Mesothelial cell of epicardium (in vitro differentiated cells): ENCODE measurements at regions not wholly inside any gene's neighbourhood (a gene's known extent, or its start where the extent isn't known, plus 50 kb on each side); places are given as distances from the start of the nearest gene placed in this dataset.

Experiments
- DNase-seq, 2 experiments: peaks; one replicate each; pipeline ENCODE4 v3.0.0; 2021; ENCODE audit warnings: low spot score in 2 of 2; ENCODE audit not compliant: unreplicated experiment in 2 of 2
- H3K27ac Mint-ChIP-seq: 2 replicates; pipeline ENCODE4 v1.8.0; 2021; ENCODE audit warnings: mixed read lengths
- H3K27me3 Mint-ChIP-seq: 2 replicates; pipeline ENCODE4 v1.8.0; 2021; ENCODE audit warnings: low read depth, mixed read lengths
- H3K36me3 Mint-ChIP-seq: 2 replicates; pipeline ENCODE4 v1.8.0; 2021; ENCODE audit warnings: mixed read lengths
- H3K4me1 Mint-ChIP-seq: 2 replicates; pipeline ENCODE4 v1.8.0; 2021; ENCODE audit warnings: mixed read lengths
- H3K4me3 Mint-ChIP-seq: 2 replicates; pipeline ENCODE4 v1.8.0; 2021; ENCODE audit warnings: mild to moderate bottlenecking, moderate library complexity, mixed read lengths
- H3K9me3 Mint-ChIP-seq: 2 replicates; pipeline ENCODE4 v1.8.0; 2021; ENCODE audit warnings: mixed read lengths
- TF ChIP-seq, protein P1 (sequence below): fragments of 200-600 bp; sonication (generic); IDR thresholded peaks from one replicate; pipeline ENCODE4 v1.5.0; 2021; ENCODE audit warnings: antibody characterized with exemption; ENCODE audit not compliant: unreplicated experiment

DNA sequence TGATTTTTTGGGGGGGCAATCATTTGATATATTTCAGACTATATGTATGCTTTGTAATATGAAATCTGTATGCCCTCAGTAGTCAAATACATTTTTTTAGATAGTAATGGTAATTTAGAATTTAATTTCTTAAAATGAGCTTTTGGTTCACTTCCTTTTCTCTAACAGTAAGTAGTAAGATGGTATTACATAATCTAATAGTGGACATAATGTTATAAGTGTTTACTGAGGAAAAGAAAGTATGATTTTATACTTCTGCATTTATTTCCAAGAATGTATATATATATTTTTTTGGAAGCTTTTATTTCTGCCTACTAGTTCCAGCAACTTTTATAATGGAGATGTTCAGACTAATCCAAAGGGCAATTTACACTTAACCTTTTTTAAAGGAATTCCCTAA is 1450.7 kb upstream of the TENM3 start:
- Mint-ChIP-seq H3K36me3 (no peaks in the 10 kb centered on the region), H3K27me3 (no peaks in the 10 kb centered on the region), H3K4me3 (no peak overlapping the region), H3K9me3 (peaks cover 3% of the 10 kb centered on the region), H3K27ac (no peak overlapping the region), H3K4me1 (no peaks in the 10 kb centered on the region)
- TF ChIP-seq, protein P1, sequence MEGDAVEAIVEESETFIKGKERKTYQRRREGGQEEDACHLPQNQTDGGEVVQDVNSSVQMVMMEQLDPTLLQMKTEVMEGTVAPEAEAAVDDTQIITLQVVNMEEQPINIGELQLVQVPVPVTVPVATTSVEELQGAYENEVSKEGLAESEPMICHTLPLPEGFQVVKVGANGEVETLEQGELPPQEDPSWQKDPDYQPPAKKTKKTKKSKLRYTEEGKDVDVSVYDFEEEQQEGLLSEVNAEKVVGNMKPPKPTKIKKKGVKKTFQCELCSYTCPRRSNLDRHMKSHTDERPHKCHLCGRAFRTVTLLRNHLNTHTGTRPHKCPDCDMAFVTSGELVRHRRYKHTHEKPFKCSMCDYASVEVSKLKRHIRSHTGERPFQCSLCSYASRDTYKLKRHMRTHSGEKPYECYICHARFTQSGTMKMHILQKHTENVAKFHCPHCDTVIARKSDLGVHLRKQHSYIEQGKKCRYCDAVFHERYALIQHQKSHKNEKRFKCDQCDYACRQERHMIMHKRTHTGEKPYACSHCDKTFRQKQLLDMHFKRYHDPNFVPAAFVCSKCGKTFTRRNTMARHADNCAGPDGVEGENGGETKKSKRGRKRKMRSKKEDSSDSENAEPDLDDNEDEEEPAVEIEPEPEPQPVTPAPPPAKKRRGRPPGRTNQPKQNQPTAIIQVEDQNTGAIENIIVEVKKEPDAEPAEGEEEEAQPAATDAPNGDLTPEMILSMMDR: no peak
- DNase-seq: no peak

DNA sequence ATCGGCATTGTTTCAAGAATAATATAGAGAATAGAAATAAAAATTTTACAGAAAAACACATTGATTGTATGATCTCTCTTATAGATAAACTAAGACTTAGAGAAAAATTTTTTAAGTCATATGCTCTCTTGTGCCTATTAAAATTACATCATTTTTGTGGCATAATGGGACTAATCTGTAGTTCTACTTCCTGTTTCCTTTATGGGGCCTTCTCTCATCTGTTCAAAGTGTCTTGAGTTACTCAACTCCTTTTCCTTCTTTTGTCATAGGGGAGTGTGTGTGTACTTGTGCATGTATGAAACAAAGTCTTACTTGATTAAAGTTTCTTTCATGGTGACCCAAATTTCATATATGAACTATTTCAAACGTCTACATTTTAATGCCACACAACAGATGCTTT is 1448.9 kb upstream of the TENM3 start:
- H3K36me3 Mint-ChIP-seq: no peaks in the 10 kb centered on the region
- H3K27me3 Mint-ChIP-seq: no peaks in the 10 kb centered on the region
- no peak overlapping the region for H3K4me3 Mint-ChIP-seq
- H3K4me1 Mint-ChIP-seq: no peaks in the 10 kb centered on the region
- TF ChIP-seq, protein P1: no peak
- no peak for DNase-seq
- H3K9me3 Mint-ChIP-seq: peaks cover 4% of the 10 kb centered on the region
- no peak overlapping the region for H3K27ac Mint-ChIP-seq

DNA sequence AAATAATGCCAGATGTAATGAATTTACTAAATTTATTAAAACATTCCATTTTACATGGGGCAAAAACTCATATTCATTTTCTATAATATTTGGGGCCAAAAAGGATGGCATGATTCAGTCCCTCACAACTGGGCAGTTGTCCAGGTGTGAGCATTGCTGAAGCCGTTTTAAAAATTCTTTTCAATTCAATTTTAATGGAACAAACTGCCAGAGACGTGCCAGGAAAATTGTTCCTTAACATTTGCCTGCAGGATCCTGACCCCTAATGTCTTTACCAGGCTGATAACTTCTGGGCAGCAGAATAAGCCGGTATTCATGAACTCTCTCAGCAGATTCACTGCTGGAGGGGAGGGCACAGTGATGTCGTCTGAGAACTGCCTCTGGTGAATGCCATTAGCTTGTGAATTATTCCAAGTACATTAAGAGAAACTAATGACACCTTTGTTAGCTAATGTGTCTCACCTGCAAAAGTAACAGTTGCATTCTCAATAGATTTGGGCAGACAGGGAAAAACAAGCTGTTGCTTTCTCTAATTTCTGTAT is 1445.1 kb upstream of the TENM3 start:
- Mint-ChIP-seq H3K9me3 (peaks cover 4% of the 10 kb centered on the region), H3K27me3 (peaks cover 4% of the 10 kb centered on the region), H3K4me3 (no peak overlapping the region), H3K27ac (no peak overlapping the region), H3K36me3 (no peaks in the 10 kb centered on the region), H3K4me1 (no peaks in the 10 kb centered on the region)
- TF ChIP-seq, protein P1: no peak
- no peak for DNase-seq

DNA sequence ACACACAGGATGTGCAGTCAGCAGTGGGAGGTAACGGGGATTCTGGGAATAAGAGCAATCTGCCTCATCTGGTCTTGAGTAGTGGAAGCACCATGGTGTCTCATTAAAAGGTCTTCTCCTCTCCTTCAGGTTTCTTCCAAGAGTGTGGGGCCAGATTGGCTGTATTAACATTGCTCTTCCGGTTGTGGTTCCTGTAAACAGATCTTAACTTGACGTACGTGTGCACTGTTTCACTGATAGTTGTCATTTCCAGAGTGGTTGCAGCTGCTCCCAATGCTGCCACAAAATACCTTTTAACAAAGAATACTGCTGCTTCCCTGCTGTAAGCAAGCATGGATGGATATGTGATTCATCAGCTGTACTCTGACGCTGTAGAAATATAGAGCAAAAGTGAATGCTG is 1443.4 kb upstream of the TENM3 start:
- H3K27ac Mint-ChIP-seq: no peak overlapping the region
- no peak overlapping the region for H3K4me3 Mint-ChIP-seq
- DNase-seq: no peak
- H3K9me3 Mint-ChIP-seq: peaks cover 4% of the 10 kb centered on the region
- H3K36me3 Mint-ChIP-seq: no peaks in the 10 kb centered on the region
- no peaks in the 10 kb centered on the region for H3K4me1 Mint-ChIP-seq
- peaks cover 7% of the 10 kb centered on the region for H3K27me3 Mint-ChIP-seq
- TF ChIP-seq, protein P1: no peak

DNA sequence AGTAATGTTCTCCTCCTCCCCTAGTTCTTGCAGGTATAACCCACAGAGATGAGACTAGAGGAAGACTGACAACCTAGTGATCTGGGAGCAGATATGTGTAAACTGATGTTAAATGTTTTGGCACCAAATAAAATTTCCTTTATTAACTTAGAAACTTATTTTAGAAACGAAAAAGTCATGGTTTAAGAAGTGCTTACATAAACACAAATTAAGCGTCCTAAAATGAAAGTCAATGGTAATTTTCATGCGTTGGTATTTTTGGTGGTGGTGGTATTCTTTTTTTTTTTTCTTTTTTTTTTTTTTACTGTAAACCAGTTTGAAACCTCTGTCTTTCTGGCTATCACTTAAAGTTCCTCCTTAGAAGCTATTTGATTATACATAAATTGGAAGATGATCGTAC is 1438.1 kb upstream of the TENM3 start:
- Mint-ChIP-seq H3K4me1 (peaks cover 18% of the 10 kb centered on the region), H3K9me3 (peaks cover 3% of the 10 kb centered on the region), H3K4me3 (no peak overlapping the region), H3K36me3 (no peaks in the 10 kb centered on the region), H3K27me3 (peaks cover 7% of the 10 kb centered on the region), H3K27ac (no peak overlapping the region)
- DNase-seq: no peak
- TF ChIP-seq, protein P1: no peak

DNA sequence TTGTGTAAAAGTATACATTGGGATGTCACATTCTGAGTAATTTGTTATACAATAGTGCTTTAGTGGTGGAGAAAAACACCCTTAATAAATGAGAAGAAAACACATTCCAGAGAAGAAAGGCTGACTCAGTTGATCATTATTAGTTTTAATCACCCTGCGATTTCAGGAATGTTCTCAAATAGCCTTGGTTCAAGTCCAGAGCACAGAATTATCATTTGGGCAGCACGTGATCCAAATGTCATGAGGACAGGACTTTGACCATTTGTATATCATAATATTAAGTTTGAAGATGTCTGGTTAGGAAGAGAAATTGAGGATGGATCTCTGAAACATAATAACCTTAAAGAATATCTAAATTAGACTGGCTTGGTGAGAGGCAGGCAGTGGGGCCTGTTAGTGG is 1434.3 kb upstream of the TENM3 start:
- H3K27me3 Mint-ChIP-seq: no peaks in the 10 kb centered on the region
- H3K4me1 Mint-ChIP-seq: peaks cover 27% of the 10 kb centered on the region
- TF ChIP-seq, protein P1: no peak
- DNase-seq: no peak
- peaks cover 3% of the 10 kb centered on the region for H3K9me3 Mint-ChIP-seq
- H3K27ac Mint-ChIP-seq: no peak overlapping the region
- no peaks in the 10 kb centered on the region for H3K36me3 Mint-ChIP-seq
- no peak overlapping the region for H3K4me3 Mint-ChIP-seq
